Prostate gland (tissue), 2 donors: ENCODE measurements at regions not wholly inside any gene's neighbourhood (a gene's known extent, or its start where the extent isn't known, plus 50 kb on each side); places are given as distances from the start of the nearest gene placed in this dataset.

Source experiments
- POLR2A ChIP-seq: fragments of 450-650 bp; IDR thresholded peaks from one replicate; pipeline ENCODE4 v1.6.1; 2016; ENCODE audit warnings: antibody characterized with exemption, mild to moderate bottlenecking
- POLR2AphosphoS5 ChIP-seq: sonication (generic); formaldehyde crosslinking; IDR thresholded peaks from one replicate; pipeline ENCODE4 v1.6.1; 2017; ENCODE audit warnings: antibody characterized with exemption
- TF ChIP-seq, protein P1 (sequence below), 4 experiments: fragments of 200-600 bp in 2 of 4; fragments of 450-650 bp in 2 of 4; sonication (generic) in 2 of 4; IDR thresholded peaks; 1 replicate in 3 of 4; 2 replicates in 1 of 4; pipeline ENCODE4 v1.5.1; 2016 to 2019; ENCODE audit warnings: antibody characterized with exemption in 4 of 4, mild to moderate bottlenecking in 2 of 4, moderate library complexity in 2 of 4

DNA sequence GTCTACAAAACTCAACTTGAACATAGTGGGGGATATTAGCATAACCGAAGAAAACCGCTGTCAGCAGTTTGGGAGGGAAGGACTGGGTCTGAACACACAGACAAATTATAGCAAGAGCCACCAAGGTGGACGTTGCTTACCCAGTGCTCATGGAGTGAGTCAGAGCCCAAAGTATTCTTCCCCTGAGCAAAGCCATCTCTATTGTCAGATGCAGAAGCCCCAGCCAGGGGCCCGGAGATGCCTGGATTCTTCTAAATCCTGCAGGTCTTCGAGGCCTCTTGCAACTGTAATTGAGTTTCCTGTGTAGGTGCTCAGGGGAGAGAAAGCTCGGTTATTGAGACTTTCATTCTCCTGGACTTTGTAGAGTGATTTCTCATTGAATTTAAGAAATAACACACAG lies 384.5 kb downstream of the IRS2 start:
- TF ChIP-seq, protein P1, sequence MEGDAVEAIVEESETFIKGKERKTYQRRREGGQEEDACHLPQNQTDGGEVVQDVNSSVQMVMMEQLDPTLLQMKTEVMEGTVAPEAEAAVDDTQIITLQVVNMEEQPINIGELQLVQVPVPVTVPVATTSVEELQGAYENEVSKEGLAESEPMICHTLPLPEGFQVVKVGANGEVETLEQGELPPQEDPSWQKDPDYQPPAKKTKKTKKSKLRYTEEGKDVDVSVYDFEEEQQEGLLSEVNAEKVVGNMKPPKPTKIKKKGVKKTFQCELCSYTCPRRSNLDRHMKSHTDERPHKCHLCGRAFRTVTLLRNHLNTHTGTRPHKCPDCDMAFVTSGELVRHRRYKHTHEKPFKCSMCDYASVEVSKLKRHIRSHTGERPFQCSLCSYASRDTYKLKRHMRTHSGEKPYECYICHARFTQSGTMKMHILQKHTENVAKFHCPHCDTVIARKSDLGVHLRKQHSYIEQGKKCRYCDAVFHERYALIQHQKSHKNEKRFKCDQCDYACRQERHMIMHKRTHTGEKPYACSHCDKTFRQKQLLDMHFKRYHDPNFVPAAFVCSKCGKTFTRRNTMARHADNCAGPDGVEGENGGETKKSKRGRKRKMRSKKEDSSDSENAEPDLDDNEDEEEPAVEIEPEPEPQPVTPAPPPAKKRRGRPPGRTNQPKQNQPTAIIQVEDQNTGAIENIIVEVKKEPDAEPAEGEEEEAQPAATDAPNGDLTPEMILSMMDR (IDR thresholded peaks at IDR 0.05), result no peak
- TF ChIP-seq POLR2AphosphoS5 (no peak), POLR2A (no peak)
